GM21360 (cell line): ENCODE measurements at regions not wholly inside any gene's neighbourhood (a gene's known extent, or its start where the extent isn't known, plus 50 kb on each side); places are given as distances from the start of the nearest gene placed in this dataset.
"Not testable (repeated sequence)": the region's sequence is repeated elsewhere in the genome, so short reads cannot be mapped to it uniquely, and the experiment has no call there.

Source experiments
- ATAC-seq: cut with Tn5 transposase; IDR thresholded peaks from one replicate; pipeline ENCODE4 v1.9.1; 2021; ENCODE audit warnings: mild to moderate bottlenecking, moderate library complexity; ENCODE audit not compliant: unreplicated experiment

DNA sequence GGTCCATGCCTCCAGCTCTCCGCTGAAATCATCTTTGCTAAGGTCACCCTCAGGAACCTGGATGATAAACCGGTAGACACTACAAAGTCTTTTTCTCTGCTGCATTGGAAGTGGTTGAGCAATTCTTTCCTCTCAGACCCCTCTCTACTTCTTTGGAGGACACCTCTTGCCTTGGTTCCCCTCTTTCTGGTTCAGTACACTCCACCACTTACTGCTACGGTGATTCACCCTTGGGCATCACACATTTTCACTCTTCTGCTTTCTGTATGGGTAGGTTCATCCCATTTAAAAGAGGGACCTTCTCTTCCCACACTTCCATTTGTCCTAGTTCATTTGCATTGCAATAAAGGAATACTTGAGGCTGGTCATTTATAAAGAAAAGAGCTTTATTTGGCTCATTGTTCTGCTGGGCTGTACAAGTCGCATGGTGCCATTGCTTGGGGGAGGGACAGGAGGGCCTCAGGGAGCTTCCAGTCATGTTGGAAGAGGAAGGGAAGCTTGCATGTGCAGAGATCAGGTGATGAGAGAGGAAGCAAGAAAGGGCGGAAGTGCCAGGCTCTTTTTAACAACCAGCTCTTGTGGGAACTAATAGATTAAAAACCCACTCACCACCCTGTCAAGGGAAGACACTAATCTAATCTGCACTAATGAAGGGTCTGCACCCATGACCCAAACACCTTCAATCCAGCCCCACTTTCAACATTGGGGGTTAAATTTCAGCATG is 149.7 kb upstream of the TMEM170B start:
- no peak for ATAC-seq

DNA sequence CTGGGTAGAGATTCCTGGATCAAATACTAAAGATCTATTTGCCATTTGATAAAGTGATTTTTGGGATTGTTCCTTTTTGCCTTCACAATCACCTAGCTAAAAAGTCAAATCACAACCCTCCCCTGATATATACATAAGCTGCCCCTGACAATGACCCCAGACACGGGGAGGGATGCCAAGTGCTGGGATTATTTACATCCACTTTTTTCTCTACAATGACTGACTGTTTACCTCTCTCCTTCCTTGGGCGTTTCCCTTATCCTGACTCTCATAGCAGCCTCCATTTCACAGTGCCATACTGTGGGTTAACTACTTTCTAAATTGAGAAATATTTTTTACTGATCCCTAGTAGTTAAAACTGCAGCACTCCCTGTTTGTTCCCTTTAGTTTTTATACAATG is 150.8 kb upstream of the TMEM170B start:
- no peak for ATAC-seq

DNA sequence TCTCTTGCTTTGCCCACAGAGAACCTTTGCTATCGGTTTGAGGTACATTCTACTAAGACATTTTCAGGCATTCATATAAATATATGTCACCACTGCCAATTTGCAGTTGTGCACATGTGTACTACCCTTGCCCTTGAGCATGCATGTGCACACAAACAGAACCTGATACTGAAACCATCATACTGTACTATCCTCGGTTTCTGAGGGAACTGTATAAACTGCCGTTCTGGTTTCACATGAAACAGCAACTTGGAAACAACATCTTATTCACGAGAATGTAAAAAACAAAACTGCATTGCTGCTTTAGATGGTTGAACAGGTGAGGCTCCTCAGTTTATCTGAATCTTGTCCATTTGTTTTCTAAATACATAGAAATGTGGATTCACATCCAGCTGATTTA is 151.2 kb upstream of the TMEM170B start:
- ATAC-seq, result peak; percentile 70

DNA sequence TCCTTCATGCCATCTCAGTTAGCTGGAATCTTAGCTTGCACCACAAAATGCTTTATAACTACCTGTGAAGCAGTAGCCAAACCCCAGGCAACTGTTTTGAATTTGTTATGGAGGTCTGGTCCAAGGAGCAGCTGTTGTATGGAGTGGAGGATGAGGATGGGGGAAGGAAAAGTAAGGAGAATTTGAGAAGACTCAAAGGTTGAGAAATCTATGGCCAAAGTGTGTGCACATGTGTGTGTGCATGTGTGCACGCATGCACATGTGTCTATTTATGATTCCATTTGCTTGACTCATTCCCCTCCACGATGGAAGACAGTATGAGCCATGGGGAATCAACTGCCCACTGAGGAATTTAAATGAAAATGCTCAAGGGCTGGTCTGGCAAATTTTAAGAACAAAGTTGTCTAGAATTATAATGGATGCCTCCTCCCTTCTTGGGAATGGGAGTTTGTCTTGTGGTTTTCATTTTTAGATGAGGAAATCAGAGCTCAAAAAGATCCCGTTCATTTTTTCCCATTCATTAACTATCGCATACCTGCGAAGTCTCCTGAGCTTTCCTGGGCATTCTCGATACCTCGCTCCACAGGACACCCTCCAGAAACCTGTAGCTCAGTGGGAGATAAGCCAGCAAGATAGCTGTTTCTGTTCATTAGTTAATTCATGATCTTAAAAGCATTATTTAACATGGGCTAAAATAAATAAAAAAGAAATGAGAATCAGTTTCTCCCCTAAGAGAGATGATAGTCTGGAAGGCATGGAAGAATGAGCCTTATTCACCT is 152.3 kb upstream of the NEDD9 start:
- ATAC-seq, result no peak

DNA sequence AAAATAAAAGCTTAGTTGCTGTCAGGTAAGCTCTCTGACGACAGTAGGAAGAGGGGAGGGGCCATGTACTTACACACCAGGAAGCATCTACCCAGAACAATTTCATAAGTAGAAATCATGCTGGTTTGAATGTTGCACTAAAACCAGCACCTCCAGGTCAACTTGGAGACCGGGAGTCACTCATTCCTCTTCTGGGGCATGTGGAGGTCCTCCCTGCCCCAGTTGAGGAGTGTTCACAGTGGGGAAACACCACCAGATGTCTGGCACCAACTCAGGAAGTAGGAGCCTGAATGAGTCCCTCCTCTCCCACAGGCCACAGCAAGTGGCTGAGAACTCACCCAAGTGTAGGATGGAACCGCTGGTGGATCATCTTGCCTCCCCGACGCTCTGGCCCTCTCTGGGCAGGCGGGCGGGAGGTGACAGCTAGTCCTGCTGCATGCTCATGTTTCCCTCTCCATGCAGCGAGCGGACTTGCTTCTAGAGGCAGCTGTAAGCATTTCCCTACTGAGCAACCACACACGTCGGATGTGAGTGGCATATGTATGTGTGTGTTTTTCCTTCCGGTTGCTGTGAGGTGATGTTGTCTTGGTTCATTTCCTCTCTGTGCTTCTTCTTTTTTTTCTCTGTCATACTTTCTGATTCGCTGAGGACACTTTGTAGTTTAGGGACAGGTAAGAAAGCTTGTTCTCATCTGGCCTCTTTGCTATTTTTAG is 149.5 kb upstream of the NEDD9 start:
- ATAC-seq, result peak; percentile 70

DNA sequence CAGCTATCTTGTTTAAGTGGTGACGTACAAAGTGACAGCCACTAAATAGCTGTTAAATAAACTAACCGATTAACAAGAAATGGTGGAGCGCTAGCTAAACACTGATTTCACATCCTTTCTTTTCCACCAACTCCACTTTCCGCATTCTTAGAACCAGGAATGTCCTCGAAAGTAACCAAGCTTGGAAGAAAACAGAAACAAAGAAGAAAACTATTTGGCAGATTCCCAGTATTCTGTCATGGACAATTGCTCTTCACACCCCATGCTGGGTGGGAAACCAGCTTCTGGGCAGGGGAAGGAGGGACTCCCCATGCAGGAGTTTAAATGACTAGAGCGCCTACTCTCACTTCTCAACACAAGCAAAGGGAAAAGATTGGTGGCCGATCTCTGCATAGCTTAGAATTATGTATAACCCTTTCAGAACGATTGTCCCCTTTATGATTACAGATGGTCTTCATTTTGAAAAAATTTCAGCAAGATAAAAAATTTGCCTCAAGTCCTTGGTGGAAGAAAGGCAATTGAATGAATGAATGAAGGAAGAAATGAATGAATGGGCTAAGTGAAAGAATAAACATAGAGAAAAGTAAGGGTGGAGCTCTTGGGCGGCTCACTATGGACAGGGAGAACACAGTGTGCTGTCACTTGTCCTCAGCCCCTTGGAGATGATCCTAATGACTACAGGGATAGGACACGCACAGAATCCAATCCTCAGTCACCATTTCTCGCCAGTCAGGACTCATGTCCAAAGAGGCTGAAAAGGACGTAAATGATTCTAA is 148.7 kb upstream of the NEDD9 start:
- peak; percentile 2 for ATAC-seq

- ATAC-seq, result no peak
Observed at GRCh38 chr6:11380549-11380948, 148.1 kb upstream of the NEDD9 start.

- no peak for ATAC-seq
Observed at GRCh38 chr6:11379805-11380204, 147.3 kb upstream of the NEDD9 start.

GRCh38 chr6:11378639-11379038 is 146.2 kb upstream of the NEDD9 start:
- no peak for ATAC-seq

DNA sequence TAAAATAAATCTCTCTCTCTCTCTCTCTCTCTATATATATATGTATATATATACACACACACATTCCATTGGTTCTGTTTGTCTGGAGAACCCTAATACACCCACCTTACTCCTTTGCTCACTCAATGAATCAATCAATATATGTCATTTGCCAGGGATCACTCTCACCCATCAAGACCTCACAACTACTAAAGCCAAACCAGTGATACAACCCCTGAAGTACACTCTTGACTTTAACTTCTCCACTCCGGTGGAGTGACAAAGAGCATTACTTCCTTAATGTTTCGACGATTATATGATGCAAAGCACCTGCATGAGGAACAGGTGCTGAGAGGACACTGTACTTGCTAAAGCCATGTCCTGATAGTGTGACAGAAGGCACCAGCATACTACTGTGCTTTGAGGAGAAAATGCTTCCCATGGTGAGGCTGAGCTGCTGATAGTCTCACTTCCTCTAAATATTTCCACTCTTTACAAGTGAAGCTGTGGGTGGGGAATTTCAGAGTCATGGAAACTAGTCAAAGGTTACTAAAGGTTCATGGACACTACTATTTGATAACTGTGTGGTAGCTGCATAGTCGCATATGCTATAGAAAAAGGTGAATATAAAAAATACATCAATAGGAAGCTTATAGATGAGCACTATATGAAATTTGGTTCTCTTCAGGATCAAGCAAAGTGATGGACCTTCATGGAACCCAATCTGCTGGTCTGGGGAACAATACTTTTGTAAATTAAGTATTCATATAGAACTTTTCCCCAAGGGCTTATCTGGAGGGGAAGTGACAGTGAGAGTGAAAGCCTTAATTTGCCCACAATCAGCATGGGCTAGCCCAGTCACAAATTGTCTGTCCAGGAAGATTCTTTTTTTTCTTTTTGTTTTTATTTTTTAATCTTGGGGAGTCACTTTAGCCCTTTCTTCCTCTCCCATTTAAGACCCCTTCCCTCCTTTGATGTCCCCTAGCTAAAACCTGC is 141.9 kb upstream of the NEDD9 start:
- ATAC-seq, result peak; percentile 94

DNA sequence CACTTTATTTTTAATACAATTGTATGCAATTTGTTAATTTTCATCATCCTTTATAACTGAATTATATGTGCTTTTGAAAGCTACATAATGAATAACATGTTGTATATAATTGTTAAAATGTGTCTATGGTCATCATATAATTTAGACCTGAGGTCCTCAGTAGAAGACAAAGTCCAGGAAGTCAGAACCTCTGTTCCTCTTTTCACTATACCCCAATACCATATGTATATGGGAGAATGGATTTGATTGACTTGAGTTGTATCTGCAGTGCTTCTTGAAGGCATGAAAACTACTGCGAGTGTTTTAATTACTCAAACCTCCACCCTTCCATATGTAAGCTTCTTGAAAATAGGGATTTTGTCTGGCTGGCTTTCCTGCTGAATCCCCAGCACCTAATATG is 140.7 kb upstream of the NEDD9 start:
- ATAC-seq, result no peak

DNA sequence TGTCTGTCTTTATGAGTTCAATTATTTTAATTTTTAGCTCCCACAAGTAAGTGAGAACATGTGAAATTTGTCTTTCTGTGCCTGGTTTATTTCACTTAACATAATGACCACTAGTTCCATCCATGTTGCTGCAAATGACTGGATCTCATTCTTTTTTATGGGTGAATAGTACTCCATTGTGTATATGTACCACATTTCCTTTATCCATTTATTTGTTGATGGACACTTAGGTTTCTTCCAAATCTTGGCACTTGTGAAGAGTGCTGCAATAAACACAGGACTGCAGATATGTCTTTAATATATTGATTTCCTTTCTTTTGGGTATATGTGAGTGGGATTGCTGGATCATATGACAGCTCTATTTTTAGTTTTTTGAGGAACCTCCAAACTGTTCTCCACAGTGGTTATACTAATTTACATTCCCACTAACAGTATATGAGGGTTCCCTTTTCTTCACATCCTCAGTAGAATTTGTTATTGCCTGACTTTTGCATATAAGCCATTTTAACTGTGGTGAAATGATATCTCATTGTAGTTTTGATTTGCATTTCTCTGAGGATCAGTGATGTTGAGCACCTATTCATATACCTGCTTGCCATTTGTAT is 139.8 kb upstream of the NEDD9 start:
- not testable (repeated sequence) for ATAC-seq

- ATAC-seq, result no peak
Observed at GRCh38 chr6:11370191-11371018, 137.9 kb upstream of the NEDD9 start.

DNA sequence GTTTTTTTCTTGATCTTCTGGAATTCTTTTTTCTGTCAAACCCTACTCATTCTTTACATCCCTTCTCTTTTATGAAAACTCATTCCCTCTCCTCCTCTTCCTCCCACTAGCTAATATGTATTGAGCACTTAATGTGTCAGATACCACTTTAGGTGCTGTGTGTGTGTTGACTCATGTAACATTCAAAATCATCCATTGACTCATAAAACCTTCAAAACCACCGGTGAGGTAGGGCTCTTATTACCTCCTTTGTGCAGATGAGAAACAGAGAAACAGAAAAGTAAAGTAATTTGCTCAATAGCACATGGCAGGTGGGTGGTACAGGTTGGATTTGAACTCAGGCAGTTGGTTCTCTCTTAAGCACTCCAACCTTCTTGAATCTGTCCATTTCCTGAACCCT is 136.3 kb upstream of the NEDD9 start:
- ATAC-seq, result no peak

- ATAC-seq, result no peak
Observed at GRCh38 chr6:11368264-11368663, 135.8 kb upstream of the NEDD9 start.

DNA sequence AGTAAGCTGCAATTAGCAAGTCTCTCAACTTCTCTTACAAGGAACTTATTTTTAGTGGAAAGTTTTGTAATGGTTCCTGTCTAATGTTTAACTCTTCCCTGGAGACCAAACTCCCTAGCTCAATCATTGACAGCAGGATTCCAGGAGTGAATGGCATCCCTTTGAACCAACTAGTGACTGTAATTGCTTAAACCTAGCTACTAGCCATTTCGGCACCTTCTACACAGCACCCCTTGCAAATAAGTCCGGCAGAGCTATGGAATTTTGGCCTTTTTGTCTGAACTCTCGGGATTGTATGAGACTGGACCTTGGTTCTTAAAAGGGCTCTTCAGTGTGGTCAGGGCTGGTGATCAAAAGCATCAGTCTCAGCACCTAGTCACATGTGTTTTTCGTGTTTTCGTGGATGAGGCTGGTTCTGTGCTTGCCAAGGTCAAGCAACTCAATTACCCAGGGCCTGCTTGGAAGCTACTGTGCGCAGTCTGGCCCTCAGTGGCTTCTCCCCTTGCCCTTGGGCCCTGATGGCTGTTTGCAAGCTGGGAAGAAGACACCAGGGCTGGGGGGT is 135.3 kb upstream of the NEDD9 start:
- no peak for ATAC-seq

DNA sequence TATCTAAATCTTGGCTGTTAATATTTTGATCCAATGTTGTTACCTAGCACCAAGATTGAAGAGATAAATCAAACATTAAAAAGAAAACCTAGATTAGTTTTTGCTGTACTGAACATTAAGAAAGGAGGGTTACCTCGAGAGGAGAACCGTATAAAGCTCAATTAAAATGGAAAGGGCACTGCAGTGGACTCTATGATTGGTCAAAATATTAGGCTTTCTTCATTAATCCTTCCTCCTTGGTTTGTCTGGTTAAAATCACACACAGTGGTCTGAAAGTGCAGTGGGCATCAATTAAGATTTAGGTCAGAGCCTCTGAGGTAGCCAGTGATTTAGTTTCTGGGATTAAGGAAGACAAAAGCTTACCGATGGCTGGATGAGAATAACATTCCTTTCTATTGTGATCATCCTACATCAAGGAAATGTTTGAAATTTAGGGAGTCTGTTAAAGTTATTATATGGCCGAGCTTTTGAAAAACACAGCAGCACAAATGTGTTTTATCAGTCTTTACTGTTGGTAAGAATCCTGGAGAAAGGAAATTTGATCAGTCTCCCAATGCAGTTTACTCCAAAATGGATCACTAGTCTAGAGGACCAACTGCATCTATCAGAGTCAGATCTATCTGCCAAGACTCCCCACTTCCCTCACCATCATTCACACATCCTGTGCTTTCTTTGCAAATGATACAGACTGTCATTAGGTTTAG is 134.6 kb upstream of the NEDD9 start:
- ATAC-seq, result no peak
